ENCODE measurements at regions not wholly inside any gene's neighbourhood (a gene's known extent, or its start where the extent isn't known, plus 50 kb on each side); places are given as distances from the start of the nearest gene placed in this dataset.

GRCh38 chr3:132084982-132085381 is 50.2 kb upstream of the CPNE4 start:
- H3K4me3 ChIP-seq (ENCODE audit: low read depth, low read length): no peak overlapping the region

GRCh38 chr3:132087356-132087755 is 52.5 kb upstream of the CPNE4 start:
- H3K4me3 ChIP-seq (ENCODE audit: low read depth, low read length): no peak overlapping the region

GRCh38 chr3:132088291-132088690 is 53.5 kb upstream of the CPNE4 start:
- H3K4me3 ChIP-seq (ENCODE audit: low read depth, low read length): no peak overlapping the region

GRCh38 chr3:132090921-132091320 is 56.1 kb upstream of the CPNE4 start:
- H3K4me3 ChIP-seq (ENCODE audit: low read depth, low read length): no peak overlapping the region

GRCh38 chr3:132116601-132117000 is 81.8 kb upstream of the CPNE4 start:
- H3K4me3 ChIP-seq (ENCODE audit: low read depth, low read length): no peak overlapping the region

- no peak overlapping the region for H3K4me3 ChIP-seq (ENCODE audit: low read depth, low read length)
These were observed 82.8 kb upstream of the CPNE4 start for GRCh38 chr3:132117642-132118041.

GRCh38 chr3:132119531-132119930 is 84.7 kb upstream of the CPNE4 start:
- no peak overlapping the region for H3K4me3 ChIP-seq (ENCODE audit: low read depth, low read length)

- H3K4me3 ChIP-seq (ENCODE audit: low read depth, low read length): no peak overlapping the region
These were observed 89.3 kb upstream of the CPNE4 start for GRCh38 chr3:132124096-132124495.

GRCh38 chr3:132124651-132125284 is 90.0 kb upstream of the CPNE4 start:
- no peak overlapping the region for H3K4me3 ChIP-seq (ENCODE audit: low read depth, low read length)

- no peak overlapping the region for H3K4me3 ChIP-seq (ENCODE audit: low read depth, low read length)
These were observed 99.8 kb upstream of the CPNE4 start for GRCh38 chr3:132134611-132135010.

GRCh38 chr3:132135628-132136333 is 101.0 kb upstream of the CPNE4 start:
- no peak overlapping the region for H3K4me3 ChIP-seq (ENCODE audit: low read depth, low read length)

GRCh38 chr3:132136334-132136716 is 101.5 kb upstream of the CPNE4 start:
- no peak overlapping the region for H3K4me3 ChIP-seq (ENCODE audit: low read depth, low read length)

- H3K4me3 ChIP-seq (ENCODE audit: low read depth, low read length): peak overlapping the region; percentile 37
These were observed 102.1 kb upstream of the CPNE4 start for GRCh38 chr3:132136902-132137301.

- H3K4me3 ChIP-seq (ENCODE audit: low read depth, low read length): no peak overlapping the region
These were observed 111.0 kb upstream of the CPNE4 start for GRCh38 chr3:132145833-132146232.

GRCh38 chr3:132154619-132155018 is 119.8 kb upstream of the CPNE4 start:
- no peak overlapping the region for H3K4me3 ChIP-seq (ENCODE audit: low read depth, low read length)

- no peak overlapping the region for H3K4me3 ChIP-seq (ENCODE audit: low read depth, low read length)
These were observed 124.3 kb upstream of the CPNE4 start for GRCh38 chr3:132159145-132159544.

GRCh38 chr3:132160198-132160597 is 125.4 kb upstream of the CPNE4 start:
- no peak overlapping the region for H3K4me3 ChIP-seq (ENCODE audit: low read depth, low read length)

- H3K4me3 ChIP-seq (ENCODE audit: low read depth, low read length): no peak overlapping the region
These were observed 126.8 kb upstream of the CPNE4 start for GRCh38 chr3:132161608-132162007.

- no peak overlapping the region for H3K4me3 ChIP-seq (ENCODE audit: low read depth, low read length)
These were observed 129.8 kb upstream of the CPNE4 start for GRCh38 chr3:132164469-132165092.

- H3K4me3 ChIP-seq (ENCODE audit: low read depth, low read length): no peak overlapping the region
These were observed 133.1 kb upstream of the CPNE4 start for GRCh38 chr3:132167870-132168269.

GRCh38 chr3:132174500-132174899 is 139.7 kb upstream of the CPNE4 start:
- no peak overlapping the region for H3K4me3 ChIP-seq (ENCODE audit: low read depth, low read length)

- no peak overlapping the region for H3K4me3 ChIP-seq (ENCODE audit: low read depth, low read length)
These were observed 136.8 kb upstream of the ACP3 start for GRCh38 chr3:132180337-132180791.
